Esophagus muscularis mucosa (tissue), 4 donors: ENCODE measurements at regions not wholly inside any gene's neighbourhood (a gene's known extent, or its start where the extent isn't known, plus 50 kb on each side); places are given as distances from the start of the nearest gene placed in this dataset.

Experiments used
- DNase-seq: peaks from one replicate; pipeline ENCODE4 v3.0.0-alpha.2; 2017; ENCODE audit errors: extremely low spot score
- H3K27ac ChIP-seq, 4 donors: fragments of 200-600 bp; sonication (generic); replicated peaks in 1 of 4; 1 replicate in 3 of 4; 2 replicates in 1 of 4; pipeline ENCODE4 v1.5.1; 2016 to 2019; ENCODE audit warnings: mild to moderate bottlenecking in 1 of 4
- H3K27me3 ChIP-seq, 4 donors: fragments of 200-600 bp; sonication (generic); one replicate each; pipeline versions ENCODE4 v1.5.1 to v1.6.0; 2016 to 2019
- H3K36me3 ChIP-seq, 4 donors: fragments of 200-600 bp; sonication (generic); one replicate each; pipeline ENCODE4 v1.5.1; 2016 to 2019
- H3K4me1 ChIP-seq, 4 donors: fragments of 200-600 bp; sonication (generic); one replicate each; pipeline ENCODE4 v1.5.1; 2016 to 2019
- H3K4me3 ChIP-seq, 4 donors: fragments of 200-600 bp; sonication (generic); 1 replicate in 2 of 4; 2 replicates in 2 of 4; pipeline ENCODE4 v1.5.1; 2016 to 2019; ENCODE audit warnings: mild to moderate bottlenecking in 4 of 4, moderate library complexity in 1 of 4
- H3K9me3 ChIP-seq, 4 donors: fragments of 200-600 bp; sonication (generic); 1 replicate in 3 of 4; 2 replicates in 1 of 4; pipeline ENCODE4 v1.5.1; 2016 to 2019
- CTCF ChIP-seq, 3 experiments: fragments of 200-600 bp in 2 of 3; fragments of 450-650 bp in 1 of 3; sonication (generic) in 2 of 3; IDR thresholded peaks; one replicate each; pipeline ENCODE4 v1.5.1; 2017 to 2019; ENCODE audit warnings: antibody characterized with exemption in 3 of 3, mild to moderate bottlenecking in 2 of 3, moderate library complexity in 1 of 3
- EP300 ChIP-seq: sonication (generic); formaldehyde crosslinking; IDR thresholded peaks from one replicate; pipeline ENCODE4 v1.6.1; 2017; ENCODE audit warnings: antibody characterized with exemption
- POLR2A ChIP-seq: fragments of 450-650 bp; IDR thresholded peaks from one replicate; pipeline ENCODE4 v1.6.1; 2017; ENCODE audit warnings: antibody characterized with exemption, moderate library complexity, mild to moderate bottlenecking, low read depth
- POLR2AphosphoS5 ChIP-seq, 2 donors: sonication (generic); formaldehyde crosslinking; IDR thresholded peaks; one replicate each; pipeline ENCODE4 v1.6.1; 2017; ENCODE audit warnings: antibody characterized with exemption in 2 of 2
- WGBS: methylation state at CpG from one replicate; pipeline ENCODE4 v1.1.5; 2018; 5-methylcytosine and 5-hydroxymethylcytosine counted together
- intact Hi-C: fragments of 100-400 bp; cut with DNase I; formaldehyde crosslinking; loops from one replicate; pipeline ENCODE4 v1.15.1; 2023

- no peak overlapping the region for H3K27ac ChIP-seq
- H3K4me3 ChIP-seq = no peak overlapping the region
- no peak for TF ChIP-seq POLR2AphosphoS5 (IDR thresholded peaks at IDR 0.05)
- 72% methylated on average over 11 of the region's 11 CpGs for WGBS
- intact Hi-C loops = no loop called here
- DNase-seq = no peak
- H3K9me3 ChIP-seq = no peaks in the 10 kb centered on the region
- H3K27me3 ChIP-seq = no peaks in the 10 kb centered on the region
- no peaks in the 10 kb centered on the region for H3K4me1 ChIP-seq
- H3K36me3 ChIP-seq = no peaks in the 10 kb centered on the region
Observed at GRCh38 chr12:13288937-13289652, 92.6 kb downstream of the EMP1 start.

GRCh38 chr12:13288501-13288900 is 92.0 kb downstream of the EMP1 start:
- H3K27ac ChIP-seq = no peak overlapping the region
- TF ChIP-seq CTCF (IDR thresholded peaks at IDR 0.05) (no peak), POLR2A (no peak), POLR2AphosphoS5 (IDR thresholded peaks at IDR 0.05) (no peak), EP300 (no peak)
- no peaks in the 10 kb centered on the region for H3K4me1 ChIP-seq
- no peak overlapping the region for H3K4me3 ChIP-seq
- WGBS = 50% methylated on average over 1 of the region's 1 CpG
- no peaks in the 10 kb centered on the region for H3K36me3 ChIP-seq
- H3K27me3 ChIP-seq = no peaks in the 10 kb centered on the region
- intact Hi-C loops = no loop called here
- DNase-seq = no peak
- H3K9me3 ChIP-seq = no peaks in the 10 kb centered on the region

- TF ChIP-seq POLR2AphosphoS5 (IDR thresholded peaks at IDR 0.05) (no peak), CTCF (IDR thresholded peaks at IDR 0.05) (no peak), EP300 (no peak), POLR2A (no peak)
- DNase-seq = no peak
- intact Hi-C loops = no loop called here
- H3K4me3 ChIP-seq = no peak overlapping the region
- H3K36me3 ChIP-seq = no peaks in the 10 kb centered on the region
- H3K9me3 ChIP-seq = no peaks in the 10 kb centered on the region
- peaks cover 0 to under 1% (median 0%) of the 10 kb centered on the region in 4 donors for H3K4me1 ChIP-seq
- no peak overlapping the region for H3K27ac ChIP-seq
- H3K27me3 ChIP-seq = no peaks in the 10 kb centered on the region
Observed at GRCh38 chr12:13283867-13284266, 87.3 kb downstream of the EMP1 start.

GRCh38 chr12:13282861-13283260 is 86.3 kb downstream of the EMP1 start:
- no peaks in the 10 kb centered on the region for H3K9me3 ChIP-seq
- no peak overlapping the region for H3K4me3 ChIP-seq
- no peaks in the 10 kb centered on the region for H3K27me3 ChIP-seq
- H3K4me1 ChIP-seq = peaks cover 2 to 11% (median 7%) of the 10 kb centered on the region in 4 donors
- intact Hi-C loops = no loop called here
- no peaks in the 10 kb centered on the region for H3K36me3 ChIP-seq
- no peak for DNase-seq
- no peak for TF ChIP-seq EP300
- no peak for TF ChIP-seq POLR2AphosphoS5 (IDR thresholded peaks at IDR 0.05)
- no peak for TF ChIP-seq POLR2A
- TF ChIP-seq CTCF (IDR thresholded peaks at IDR 0.05) = no peak
- 80% methylated on average over 2 of the region's 2 CpGs for WGBS
- no peak overlapping the region for H3K27ac ChIP-seq

- Histone ChIP-seq H3K27ac (no peak overlapping the region), H3K36me3 (no peaks in the 10 kb centered on the region), H3K27me3 (peaks cover 0 to 10% (median 0%) of the 10 kb centered on the region in 4 donors), H3K9me3 (no peaks in the 10 kb centered on the region), H3K4me3 (peak overlapping the region; percentile 11 to 38 (median 20)), H3K4me1 (peaks cover 2 to 14% (median 9%) of the 10 kb centered on the region in 4 donors)
- DNase-seq = no peak
- intact Hi-C loops = loop anchor here (5.0 to 10.0 kb wide), 2 partner anchors 256 to 889 kb away; no protein-coding TSS in a partner anchor
- WGBS = 5% methylated on average over 19 of the region's 32 CpGs
- peak in 2 of 3 experiments; percentile 87 to 96 for TF ChIP-seq CTCF (IDR thresholded peaks at IDR 0.05)
- TF ChIP-seq EP300 = no peak
- peak in 1 of 2 donors; percentile 32 for TF ChIP-seq POLR2AphosphoS5 (IDR thresholded peaks at IDR 0.05)
- no peak for TF ChIP-seq POLR2A
Observed at GRCh38 chr12:13278249-13278787, 81.8 kb downstream of the EMP1 start.
